HG02642 (cell line): ENCODE measurements at regions not wholly inside any gene's neighbourhood (a gene's known extent, or its start where the extent isn't known, plus 50 kb on each side); places are given as distances from the start of the nearest gene placed in this dataset.
A peak's percentile ranks its signal among the peaks of the same experiment; 100 is the strongest.
"Not testable (repeated sequence)": the region's sequence is repeated elsewhere in the genome, so short reads cannot be mapped to it uniquely, and the experiment has no call there.

ENCODE experiments used
- ATAC-seq: cut with Tn5 transposase; IDR thresholded peaks from one replicate; pipeline ENCODE4 v1.9.1; 2021; ENCODE audit warnings: mild to moderate bottlenecking; ENCODE audit not compliant: unreplicated experiment, poor library complexity

- ATAC-seq: not testable (repeated sequence)
Measured at GRCh38 chr12:31162896-31163560, 89.4 kb downstream of the DDX11 start.

DNA sequence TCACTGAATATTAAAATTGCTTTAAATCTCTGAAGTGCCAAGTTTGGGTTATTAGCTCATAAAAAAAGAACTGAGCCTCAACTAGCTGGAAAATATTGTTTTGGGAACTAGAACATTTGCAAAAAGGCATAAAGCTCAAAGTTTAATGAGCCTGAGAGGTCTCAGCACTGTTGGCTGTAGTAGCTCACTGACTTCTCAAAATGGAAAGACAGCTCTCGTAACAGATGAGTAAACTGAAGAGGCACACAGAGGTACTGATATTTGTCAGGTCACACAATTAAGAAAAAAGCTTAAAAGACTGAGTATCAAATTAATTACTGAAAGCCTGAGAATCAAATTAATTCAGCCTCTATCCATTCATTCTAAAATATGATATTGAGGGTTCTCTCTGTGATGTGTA is 100.6 kb downstream of the DDX11 start:
- not testable (repeated sequence) for ATAC-seq

- ATAC-seq: not testable (repeated sequence)
Measured at GRCh38 chr12:31177514-31177913, 103.9 kb downstream of the DDX11 start.

GRCh38 chr12:31178875-31179274 is 105.2 kb downstream of the DDX11 start:
- ATAC-seq: not testable (repeated sequence)

DNA sequence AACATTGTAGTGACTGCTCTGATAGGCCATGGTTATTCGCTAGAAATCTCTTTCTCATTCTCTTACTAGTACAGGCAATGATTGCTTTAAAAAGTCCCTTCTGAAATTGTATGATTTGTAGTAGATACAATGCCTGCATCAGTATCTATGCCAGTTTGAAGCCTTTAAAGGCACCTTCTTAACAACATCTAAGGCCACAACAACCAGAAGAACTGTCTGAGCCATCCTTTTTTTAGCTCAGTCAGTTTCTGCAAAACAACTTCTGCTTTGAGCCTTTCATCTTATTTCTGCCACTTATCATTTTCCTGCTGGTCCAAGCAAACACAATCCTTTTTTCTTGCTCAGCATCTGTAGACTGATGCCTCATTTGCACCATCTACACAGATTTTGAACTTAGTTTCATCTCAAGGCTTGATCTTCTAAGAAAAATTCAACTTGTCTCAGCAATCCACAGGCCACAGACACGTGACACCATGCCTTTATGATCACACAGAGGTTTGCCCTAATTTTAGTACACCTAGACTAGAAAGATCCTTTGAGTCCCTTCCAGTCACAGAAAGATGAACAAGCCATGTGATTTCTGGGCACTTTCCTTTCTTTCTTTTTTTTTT is 106.1 kb downstream of the DDX11 start:
- ATAC-seq: not testable (repeated sequence)

DNA sequence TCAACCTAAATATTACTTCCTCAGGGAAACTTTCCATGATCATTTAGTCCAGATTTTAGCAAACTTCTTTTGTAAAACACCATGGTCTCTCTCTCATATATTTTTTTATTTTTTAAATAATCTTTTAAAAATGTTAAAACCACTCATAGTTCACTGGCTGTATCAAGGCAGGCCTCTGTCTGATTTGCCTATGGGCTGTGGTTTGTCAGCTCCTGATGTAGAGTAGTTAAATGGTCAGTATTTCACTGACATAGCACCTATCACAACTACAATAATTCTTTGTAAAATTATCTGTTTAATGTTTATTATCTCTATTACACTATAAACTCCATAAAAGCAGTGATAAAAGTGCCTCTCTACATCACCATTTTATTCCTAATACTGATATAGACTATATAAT is 108.9 kb downstream of the DDX11 start:
- not testable (repeated sequence) for ATAC-seq

DNA sequence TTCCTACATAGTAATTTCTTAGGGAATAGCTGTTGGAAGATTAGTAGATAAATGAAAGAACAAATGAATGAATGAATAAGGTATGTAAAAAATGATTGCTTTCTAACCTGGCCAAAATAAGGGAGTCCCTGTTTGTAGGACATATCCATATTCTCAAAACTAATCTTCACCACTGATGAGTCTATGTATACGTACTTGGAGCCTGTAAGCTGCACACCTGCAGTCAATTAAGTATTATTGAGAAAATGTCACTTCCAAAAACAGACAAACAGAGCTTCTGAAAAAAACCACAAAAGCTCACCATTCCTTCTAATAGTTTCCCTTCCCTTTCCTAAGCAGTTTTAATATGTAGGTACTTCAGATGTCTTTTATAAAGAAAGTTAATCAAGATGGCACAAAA is 109.4 kb downstream of the DDX11 start:
- not testable (repeated sequence) for ATAC-seq

DNA sequence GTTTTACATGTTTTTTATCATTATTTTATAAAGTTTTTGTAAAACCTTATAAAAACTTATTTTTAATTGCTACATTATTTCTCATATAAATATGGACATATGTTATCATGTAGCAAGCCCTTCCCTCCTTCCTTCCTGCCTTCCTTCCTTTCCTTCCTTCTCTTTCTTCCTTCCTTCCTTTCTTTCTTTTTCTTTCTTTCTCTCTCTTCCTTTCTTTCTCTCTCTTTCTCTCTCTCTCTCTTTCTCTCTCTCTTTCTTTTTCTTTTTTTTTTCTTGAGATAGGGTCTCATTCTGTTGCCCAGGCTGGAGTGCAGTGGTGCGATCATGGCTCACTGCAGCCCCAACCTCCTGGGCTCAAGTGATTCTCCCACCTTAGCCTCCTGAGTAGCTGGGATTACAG is 110.2 kb downstream of the DDX11 start:
- ATAC-seq: not testable (repeated sequence)

- ATAC-seq: not testable (repeated sequence)
Measured at GRCh38 chr12:31184667-31185066, 111.0 kb downstream of the DDX11 start.

GRCh38 chr12:31192689-31193088 is 119.0 kb downstream of the DDX11 start:
- ATAC-seq: not testable (repeated sequence)

- not testable (repeated sequence) for ATAC-seq
Measured at GRCh38 chr12:31195620-31196019, 122.0 kb downstream of the DDX11 start.

- not testable (repeated sequence) for ATAC-seq
Measured at GRCh38 chr12:31199476-31199875, 125.8 kb downstream of the DDX11 start.

- ATAC-seq: no peak
Measured at GRCh38 chr12:31201382-31201781, 124.6 kb downstream of the SINHCAF start.

- no peak for ATAC-seq
Measured at GRCh38 chr12:31203261-31203660, 122.7 kb downstream of the SINHCAF start.

DNA sequence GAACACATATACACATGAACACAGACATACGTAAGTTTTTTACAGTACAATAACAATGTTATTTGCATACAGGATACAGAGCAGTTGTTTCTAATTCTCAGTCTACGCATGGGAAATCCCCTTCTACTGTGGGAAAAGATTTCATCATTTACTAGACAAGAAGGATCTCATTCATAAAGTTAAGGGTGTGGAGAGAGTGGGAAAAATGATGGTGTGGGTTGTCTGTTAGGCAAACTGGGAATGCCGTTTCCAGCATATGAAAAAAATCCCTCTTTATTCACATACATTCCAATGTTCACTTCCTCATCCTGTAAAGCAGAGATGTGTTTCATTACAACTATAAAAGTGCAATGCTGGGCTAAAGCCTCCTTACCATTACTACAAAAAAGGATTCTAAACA is 120.9 kb downstream of the SINHCAF start:
- peak; percentile 93 for ATAC-seq

DNA sequence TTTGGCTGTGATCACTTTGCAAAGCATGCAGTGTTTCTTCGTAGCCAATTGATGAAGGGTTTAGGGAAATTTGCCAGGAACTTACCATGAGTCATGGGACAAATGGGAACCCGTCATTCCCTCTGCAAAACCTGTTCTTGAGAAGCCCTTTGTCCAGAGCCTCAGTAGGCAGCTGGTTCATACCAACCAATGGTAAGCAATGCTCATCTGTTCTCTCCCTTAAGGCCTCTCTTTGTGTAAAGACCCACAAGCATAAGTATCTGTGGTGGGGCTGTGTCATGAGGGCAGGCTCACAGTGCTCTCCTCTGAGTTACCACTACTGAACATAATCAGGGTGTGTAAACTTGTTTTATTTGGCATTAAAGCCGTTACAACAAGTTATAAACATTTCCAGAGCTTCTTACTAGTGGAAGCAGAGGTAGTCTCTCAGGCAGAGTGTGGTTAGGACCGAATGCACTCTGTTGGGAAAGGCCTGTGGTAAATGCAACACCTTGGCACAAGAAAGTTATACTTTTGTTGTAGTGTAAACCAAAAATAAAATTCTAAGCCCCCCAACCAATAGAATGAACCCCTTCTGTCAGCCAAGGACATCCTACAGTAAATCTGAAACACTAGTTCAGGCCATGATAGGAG is 119.8 kb downstream of the SINHCAF start:
- ATAC-seq: no peak

- ATAC-seq: no peak
Measured at GRCh38 chr12:31207799-31208465, 118.0 kb downstream of the SINHCAF start.

DNA sequence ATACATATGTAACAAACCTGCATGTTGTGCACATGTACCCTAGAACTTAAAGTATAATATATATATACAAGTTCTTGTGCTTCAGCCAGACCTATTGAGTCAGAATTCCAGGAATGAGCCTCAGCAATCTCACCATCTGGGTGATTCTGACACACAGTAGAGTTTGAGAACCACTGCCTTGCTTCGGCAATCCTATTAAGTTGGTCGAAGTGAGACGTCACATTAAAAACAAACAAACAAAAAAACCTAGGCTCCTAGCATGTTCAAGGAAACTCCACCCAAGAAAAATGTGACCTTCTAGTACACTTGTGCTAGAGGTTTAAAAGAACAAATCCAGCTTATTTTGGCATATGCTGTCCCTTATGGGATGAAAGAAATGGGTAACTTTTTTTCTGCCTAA is 115.8 kb downstream of the SINHCAF start:
- ATAC-seq: no peak

DNA sequence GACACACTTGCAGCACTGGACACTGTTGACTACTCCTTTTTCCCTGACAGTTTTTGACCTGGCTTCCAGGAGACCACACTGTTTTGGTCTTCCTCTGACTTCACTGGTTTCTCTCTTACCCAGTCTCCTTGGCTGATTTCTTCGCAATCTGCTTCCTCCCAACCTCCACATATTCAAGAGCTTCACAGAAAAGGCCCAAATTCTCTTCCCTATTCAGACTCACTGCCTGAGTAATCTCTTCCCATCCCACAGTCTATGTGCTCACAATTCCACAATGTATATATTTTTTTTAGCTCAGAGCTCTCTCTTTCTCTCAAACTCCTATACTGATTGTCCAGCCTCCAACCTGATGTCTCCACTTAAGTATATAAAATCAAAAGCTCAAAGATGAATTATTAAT is 115.4 kb downstream of the SINHCAF start:
- ATAC-seq: no peak

DNA sequence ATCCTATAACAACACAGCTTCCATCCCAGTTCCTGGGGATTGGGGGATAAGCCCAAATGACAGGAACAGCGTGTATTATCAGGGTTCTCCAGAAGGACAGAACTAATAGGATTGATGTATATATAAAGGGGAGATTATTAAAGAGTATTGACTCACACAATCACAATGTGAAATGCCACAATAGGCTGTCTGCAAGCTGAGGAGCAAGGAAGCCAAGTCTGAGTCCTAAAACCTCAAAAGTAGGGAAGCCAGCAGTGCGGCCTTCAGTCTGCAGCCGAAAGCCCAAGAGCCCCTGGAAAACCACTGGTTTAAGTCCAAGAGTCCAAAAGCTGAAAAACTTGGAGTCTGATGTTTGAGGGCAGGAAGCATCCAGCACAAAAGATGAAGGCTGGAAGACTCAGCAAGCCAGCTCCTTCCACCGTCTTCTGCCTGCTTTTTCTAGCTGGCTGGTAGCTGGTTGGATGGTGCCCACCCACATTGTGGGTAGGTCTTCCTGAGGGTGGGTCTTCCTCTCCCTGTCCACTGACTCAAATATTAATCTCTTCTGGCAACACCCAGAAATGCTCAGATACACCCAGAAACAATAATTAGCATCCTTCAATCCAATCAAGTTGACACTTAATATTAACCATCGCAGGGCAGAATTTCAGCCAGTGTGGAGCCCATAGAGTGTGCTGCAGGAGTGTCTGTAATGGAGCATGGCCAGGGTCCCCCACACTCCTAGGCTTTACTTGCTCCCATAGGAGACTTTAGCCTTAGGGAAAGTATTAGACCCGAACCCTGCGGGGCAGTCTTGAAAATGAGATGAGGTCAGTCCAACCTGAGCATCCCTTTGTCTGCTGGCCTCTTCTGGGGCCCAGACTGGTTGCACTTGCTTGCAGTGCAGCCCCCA is 111.1 kb downstream of the SINHCAF start:
- ATAC-seq: no peak
